HFF-Myc (cell line): ENCODE measurements at regions not wholly inside any gene's neighbourhood (a gene's known extent, or its start where the extent isn't known, plus 50 kb on each side); places are given as distances from the start of the nearest gene placed in this dataset.

Source experiments
- DNase-seq: peaks from one replicate; pipeline ENCODE4 v3.0.0-alpha.2; 2011; ENCODE audit warnings: low read depth; ENCODE audit errors: extremely low read depth
- H3K4me3 ChIP-seq: replicated peaks from 2 replicates; pipeline ENCODE4 v1.5.1; 2011; ENCODE audit warnings: low read depth, mild to moderate bottlenecking, control low read depth, low read length
- TF ChIP-seq, protein P1 (sequence below): IDR thresholded peaks from 2 replicates; pipeline ENCODE4 v1.5.1; 2012; ENCODE audit warnings: mild to moderate bottlenecking, low read depth, low read length, control low read depth; ENCODE audit errors: missing control alignments

GRCh38 chr18:2171840-2172625, 399.3 kb downstream of the METTL4 start:
- TF ChIP-seq, protein P1, sequence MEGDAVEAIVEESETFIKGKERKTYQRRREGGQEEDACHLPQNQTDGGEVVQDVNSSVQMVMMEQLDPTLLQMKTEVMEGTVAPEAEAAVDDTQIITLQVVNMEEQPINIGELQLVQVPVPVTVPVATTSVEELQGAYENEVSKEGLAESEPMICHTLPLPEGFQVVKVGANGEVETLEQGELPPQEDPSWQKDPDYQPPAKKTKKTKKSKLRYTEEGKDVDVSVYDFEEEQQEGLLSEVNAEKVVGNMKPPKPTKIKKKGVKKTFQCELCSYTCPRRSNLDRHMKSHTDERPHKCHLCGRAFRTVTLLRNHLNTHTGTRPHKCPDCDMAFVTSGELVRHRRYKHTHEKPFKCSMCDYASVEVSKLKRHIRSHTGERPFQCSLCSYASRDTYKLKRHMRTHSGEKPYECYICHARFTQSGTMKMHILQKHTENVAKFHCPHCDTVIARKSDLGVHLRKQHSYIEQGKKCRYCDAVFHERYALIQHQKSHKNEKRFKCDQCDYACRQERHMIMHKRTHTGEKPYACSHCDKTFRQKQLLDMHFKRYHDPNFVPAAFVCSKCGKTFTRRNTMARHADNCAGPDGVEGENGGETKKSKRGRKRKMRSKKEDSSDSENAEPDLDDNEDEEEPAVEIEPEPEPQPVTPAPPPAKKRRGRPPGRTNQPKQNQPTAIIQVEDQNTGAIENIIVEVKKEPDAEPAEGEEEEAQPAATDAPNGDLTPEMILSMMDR = no peak
- no peak overlapping the region for H3K4me3 ChIP-seq
- no peak for DNase-seq

DNA sequence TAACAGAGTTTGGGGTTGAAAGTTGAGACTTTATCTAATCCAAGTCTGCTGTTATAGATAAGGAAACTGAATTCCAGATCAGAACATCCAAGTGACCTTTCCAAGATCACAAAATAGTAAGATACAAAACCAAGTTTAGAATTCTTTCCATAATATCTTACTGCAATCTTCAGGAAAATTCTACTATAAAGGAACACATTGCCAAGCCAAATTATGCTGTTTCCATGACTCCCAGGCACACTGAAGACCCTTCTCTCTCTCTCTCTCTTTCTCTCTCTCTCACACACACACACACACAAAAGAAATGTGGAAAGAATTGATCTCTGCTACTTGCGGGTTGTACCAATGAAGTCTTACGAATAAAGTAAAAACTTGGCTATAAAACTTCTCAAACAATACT, 398.4 kb downstream of the METTL4 start:
- TF ChIP-seq, protein P1 = no peak
- DNase-seq = no peak
- no peak overlapping the region for H3K4me3 ChIP-seq

DNA sequence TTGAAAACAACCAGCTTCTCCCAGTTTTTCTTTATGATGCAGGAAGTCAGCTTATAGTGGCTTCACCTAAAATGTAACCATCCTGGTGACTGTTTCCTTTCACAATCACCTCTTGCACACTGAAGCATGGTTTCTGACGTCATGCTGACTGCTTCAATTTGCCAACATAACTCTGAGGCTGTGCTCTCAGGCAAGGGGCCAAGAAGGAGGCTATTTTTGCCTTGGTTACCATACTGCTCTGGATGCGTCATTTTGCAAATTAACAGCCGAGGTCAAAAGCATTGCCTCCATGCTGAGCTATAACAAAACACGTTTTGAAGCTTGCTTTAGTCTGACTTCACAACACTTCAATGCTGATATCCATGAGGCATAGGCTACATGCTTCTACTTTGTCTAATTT, 397.8 kb downstream of the METTL4 start:
- DNase-seq = peak; percentile 69
- H3K4me3 ChIP-seq = no peak overlapping the region
- TF ChIP-seq, protein P1 = no peak

- TF ChIP-seq, protein P1 = no peak
- no peak overlapping the region for H3K4me3 ChIP-seq
- no peak for DNase-seq
Measured at GRCh38 chr18:2178036-2178435, 393.3 kb downstream of the METTL4 start.

- no peak overlapping the region for H3K4me3 ChIP-seq
- no peak for DNase-seq
- TF ChIP-seq, protein P1 = no peak
Measured at GRCh38 chr18:2179498-2180183, 391.7 kb downstream of the METTL4 start.

DNA sequence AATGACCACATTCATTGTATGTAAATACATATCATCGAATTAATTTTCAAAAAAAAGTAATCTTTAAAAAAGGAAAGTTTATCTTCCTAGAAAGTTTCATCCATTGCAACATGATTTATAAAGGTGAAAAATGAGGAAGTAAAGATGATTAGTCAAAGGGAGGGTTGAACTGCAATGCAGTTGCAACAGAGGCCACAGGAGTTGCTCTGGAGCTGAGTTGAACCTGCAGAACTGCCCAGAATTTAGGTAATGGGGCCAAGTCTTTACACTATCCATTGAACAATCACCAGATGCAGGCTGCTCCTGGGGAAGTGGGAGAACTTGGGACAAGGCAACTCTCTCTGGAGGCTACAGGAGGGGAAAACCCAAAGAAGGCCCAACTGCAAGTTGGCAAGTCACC, 390.7 kb downstream of the METTL4 start:
- TF ChIP-seq, protein P1 = no peak
- no peak overlapping the region for H3K4me3 ChIP-seq
- no peak for DNase-seq
